HG02678 (cell line): ENCODE measurements at regions not wholly inside any gene's neighbourhood (a gene's known extent, or its start where the extent isn't known, plus 50 kb on each side); places are given as distances from the start of the nearest gene placed in this dataset.

Source experiments
- ATAC-seq: cut with Tn5 transposase; IDR thresholded peaks from one replicate; pipeline ENCODE4 v1.9.1; 2021; ENCODE audit warnings: mild to moderate bottlenecking, moderate library complexity; ENCODE audit not compliant: unreplicated experiment

DNA sequence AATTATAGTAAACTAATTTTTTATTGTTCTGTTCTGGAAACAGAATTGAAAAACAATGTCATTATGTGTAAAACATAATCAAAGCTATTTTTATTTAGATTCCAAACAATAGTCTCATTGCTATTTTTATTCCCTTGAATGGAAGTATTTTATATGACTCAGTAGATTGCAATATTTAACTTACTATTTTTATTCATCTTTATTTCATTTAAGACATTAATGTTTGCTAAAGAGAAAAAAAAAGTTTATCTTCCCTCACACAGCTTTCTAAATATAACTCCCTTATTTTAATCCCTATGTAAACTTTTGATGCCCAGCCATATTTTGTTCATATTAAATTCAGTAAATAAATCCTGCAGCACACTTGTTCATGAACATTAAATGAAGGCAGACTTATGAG is 622.4 kb downstream of the SLC6A15 start:
- ATAC-seq, result no peak

DNA sequence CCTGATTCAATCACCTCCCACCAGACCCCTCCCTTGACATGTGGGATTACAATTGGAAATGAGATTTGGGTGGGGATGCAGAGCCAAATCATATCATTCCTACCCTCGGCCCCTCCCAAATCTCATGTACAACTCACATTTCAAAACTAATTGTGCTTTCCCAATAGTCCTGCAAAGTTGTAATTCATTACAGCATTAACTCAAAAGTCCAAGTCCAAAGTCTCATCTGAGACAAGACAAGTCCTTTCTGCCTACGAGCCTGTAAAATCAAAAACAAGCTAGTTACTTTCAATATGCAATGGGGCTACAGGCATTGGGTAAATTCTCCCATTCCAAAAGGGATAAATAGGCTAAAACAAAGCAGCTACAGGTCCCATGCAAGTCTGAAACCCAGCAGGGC is 634.6 kb downstream of the SLC6A15 start:
- ATAC-seq, result no peak

DNA sequence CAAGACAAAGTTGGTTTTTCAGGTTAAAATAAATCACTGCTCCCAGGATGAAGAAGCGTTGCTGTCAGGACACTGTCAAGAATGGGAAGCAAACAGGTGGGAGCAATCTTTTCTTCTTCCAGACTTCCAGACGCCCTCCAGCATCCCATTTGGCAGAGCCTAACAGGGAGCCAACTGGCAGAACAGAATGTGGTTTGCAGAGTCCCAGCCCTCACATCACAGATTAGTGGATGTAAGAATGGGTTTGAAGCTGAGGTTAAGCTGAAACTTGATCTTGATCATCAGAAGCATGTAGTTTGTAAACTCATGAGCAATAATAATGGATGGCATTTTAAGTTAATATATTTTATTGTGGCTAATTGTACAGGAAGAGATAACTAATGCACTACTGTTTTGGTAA is 636.4 kb downstream of the SLC6A15 start:
- no peak for ATAC-seq

DNA sequence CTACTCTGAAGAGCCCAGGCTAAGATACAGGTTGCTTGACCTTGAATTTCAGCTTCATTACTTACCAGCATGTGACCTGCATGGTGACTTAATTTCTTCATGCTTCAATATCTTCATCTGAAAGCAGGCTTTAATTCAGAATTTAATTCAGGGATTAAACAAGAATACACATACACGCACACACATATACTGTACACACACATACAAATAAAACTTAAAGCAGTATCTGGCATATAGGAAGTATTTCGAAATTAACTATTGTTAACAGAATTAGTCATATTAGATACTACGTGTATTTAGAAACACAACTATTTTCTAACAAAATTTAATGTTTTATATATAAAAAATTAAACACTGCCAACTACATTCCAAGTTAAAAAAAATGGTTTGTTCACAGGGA is 640.3 kb downstream of the SLC6A15 start:
- ATAC-seq, result no peak

DNA sequence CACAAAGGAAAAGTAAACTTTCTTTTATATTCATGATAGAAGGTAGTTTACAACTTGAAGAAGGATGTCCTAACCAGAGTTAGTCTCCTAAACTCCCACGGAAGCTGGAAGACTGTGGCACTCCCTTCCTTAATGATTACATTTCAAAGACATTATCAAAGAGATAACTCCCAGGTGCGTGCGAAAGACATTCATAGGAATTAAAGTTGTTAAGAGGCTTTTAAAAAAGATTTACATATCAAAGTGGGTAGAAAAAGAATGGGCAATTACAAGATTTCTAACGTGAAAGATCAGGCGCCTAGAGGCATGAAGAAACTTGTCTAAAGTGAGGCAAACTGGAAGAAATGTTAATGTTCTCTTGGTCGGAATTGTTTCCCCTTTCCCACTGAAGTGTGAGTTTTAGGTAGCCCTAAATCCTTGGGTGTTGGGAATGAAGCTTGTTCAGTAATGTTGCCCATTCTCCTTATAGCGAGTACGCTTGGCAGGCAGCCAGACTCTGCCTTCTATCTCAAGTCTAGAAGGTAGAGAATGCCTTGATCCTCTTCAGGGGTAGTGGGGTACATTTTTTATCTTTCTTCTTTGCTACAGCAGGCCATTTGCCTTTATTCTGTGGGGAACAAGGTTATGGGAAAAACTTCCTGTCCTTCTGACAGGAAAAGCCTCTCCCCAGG is 642.0 kb downstream of the SLC6A15 start:
- ATAC-seq, result no peak

DNA sequence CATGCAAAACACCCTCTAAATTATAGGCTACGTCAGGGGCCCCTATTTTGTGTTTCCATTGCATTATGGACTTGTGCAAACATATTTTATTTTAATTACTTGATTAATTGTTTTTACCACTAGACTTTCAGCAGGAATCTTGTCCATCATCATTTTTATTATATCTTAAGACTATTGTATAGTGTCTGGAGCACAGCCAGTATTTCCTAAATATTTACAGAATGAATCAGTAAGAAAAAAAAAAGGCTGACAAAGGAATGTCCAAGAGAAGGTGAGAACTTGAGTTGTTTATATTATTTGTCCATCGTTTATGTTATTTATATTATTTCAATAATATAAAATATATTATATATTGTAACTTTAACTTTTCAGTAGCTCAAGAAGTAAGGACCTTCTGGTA is 664.7 kb downstream of the SLC6A15 start:
- no peak for ATAC-seq

DNA sequence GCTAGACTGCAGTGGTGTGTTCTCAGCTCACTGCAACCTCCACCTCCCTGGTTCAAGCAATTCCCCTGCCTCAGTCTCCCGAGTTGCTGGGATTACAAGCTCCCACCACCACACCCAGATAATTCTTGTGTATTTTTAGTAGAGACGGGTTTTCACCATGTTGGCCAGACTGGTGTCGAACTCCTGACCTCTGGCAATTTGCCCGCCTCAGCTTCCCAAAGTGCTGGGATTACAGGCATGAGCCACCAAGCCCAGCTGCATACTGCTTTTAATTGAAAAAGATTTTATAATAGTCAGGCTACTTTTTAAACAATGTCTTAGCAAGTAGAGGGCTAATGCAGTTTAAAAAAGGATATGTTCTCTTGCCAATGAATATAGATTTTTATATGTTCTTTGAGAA is 668.9 kb downstream of the SLC6A15 start:
- ATAC-seq, result no peak

DNA sequence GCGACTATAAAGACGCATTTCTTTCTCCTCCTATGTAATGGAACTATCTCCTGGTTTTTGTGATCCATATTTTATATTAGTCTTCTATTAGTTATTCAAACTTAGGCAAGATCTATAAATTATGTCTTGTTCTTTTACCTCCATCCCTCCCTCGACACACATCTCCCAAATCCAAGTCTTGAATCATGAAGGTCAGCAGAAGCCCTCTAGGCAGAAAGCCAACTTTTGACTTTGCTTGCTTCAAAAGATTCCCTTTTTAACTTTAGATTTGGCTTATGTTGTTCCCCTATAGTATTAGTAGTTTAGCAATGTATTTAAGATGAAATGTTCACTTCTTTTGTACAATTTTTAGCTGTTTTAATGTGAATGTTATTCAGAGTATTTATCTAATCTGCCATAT is 689.8 kb downstream of the SLC6A15 start:
- no peak for ATAC-seq

DNA sequence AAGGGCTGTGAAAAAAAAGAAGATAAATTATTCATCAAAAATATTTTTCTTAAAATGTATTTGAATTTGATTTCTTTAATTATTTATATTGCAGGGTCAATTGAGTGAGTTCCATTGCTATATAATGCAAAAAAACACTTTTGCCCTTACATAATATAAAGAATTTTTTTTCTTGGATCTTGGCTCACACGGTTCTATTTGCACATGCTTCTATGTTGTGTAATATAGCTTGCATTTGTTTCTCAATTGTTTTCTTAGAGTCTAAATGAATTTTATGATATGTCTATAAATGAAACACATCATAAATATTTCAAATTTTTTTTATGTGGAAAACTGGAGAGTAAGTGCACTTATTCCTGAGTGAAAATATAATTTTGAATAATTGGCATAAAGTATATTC is 694.2 kb downstream of the SLC6A15 start:
- no peak for ATAC-seq

DNA sequence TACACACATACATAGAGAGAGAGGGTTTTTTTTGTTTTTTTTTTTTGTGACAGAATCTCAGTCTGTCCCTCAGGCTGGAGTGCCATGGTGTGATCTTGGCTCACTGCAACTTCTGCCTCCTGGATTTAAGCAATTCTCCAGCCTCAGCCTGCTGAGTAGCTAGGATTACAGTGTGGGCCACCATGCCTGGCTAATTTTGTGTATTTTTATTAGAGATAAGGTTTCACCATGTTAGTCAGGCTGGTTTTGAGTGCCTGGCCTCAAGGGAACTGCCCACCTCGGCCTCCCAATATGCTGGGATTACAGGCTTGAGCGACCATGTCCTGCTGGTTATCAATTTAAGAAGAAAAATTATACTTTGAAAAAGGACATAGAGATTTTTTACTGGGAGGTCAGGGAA is 710.6 kb downstream of the SLC6A15 start:
- ATAC-seq, result no peak

DNA sequence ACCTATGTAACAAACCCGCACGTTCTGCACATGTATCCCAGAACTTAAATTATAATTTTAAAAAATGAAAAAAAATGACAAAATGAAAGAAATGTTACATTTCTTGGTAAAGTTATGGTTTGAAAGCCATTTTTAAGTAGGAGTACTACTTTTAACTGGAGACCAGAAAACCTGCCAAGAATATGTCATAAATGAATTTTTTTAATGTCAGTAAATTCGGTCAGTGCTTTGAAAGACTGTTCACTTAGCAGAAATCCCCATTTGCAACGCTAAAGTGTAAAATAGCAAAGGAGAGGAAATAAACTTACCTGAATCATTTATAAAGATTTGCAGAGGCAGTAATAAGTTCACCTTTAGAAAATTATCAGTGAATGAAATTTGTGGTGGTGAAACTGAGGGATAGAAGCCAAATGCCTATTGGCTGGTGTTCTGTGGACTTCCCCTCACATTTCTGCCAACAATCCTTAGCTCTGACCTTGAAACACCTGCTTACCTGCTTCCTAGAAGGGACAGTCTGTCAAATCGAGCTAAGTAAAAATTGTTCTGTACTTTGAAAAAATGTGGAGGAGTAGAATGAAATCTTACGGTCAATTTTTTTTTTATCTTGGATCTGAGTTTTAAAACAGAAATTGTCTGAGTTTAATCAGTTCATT is 714.2 kb downstream of the SLC6A15 start:
- ATAC-seq, result no peak

DNA sequence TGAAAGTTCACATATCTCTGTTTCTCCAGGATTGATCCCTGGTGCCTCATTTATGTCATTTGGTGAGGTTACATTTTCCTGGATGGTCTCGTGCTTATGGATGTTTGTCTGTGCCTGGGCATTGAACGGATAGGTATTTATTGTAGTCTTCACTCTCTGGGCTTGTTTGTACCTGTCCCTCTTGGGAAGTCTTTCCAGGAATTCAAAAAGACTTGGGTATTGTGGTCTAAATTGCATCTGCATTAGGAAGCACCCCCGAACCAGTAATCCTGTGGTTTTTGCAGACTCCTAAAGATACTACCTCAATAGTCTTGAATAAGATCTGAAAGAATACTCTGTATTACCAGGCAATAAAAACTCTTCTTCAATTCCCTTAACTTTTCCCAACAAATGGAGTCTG is 720.8 kb downstream of the SLC6A15 start:
- no peak for ATAC-seq

DNA sequence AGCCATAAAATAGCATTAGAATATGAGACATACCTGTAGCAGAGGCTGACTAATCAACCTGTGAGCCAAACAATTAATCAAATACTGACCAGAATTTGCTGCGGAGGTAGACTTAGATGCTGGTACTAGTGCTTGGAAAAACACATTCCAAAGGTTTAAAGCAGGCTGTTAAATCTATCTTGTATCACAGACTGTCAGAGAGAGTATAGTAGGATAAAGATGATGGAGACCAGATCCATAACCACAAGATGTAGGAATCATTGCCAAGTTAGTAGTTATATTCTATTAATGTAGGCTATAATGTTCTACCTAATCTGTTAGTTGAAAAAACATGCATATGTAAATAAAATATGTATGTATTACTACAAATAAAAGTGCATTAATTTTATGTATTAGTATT is 726.2 kb downstream of the SLC6A15 start:
- ATAC-seq, result no peak

DNA sequence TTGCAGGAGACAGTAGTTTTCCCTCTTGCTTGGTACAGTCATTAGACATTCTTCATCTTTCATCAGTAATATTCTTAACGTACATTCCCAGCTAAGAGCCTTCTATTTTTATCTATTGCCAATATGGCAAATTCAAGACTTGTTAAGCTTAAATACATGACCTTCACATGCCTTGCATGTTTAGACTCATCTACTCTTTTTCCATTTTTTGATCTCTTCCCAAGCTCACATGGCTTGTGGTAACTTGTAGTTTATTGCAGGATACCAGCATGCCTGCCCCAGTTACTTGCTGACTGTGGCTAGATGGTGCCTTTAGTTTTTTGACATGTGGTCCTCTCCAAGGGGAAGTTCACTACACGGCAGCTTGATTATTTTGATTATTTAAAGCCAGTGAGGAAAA is 729.0 kb downstream of the SLC6A15 start:
- ATAC-seq, result no peak

DNA sequence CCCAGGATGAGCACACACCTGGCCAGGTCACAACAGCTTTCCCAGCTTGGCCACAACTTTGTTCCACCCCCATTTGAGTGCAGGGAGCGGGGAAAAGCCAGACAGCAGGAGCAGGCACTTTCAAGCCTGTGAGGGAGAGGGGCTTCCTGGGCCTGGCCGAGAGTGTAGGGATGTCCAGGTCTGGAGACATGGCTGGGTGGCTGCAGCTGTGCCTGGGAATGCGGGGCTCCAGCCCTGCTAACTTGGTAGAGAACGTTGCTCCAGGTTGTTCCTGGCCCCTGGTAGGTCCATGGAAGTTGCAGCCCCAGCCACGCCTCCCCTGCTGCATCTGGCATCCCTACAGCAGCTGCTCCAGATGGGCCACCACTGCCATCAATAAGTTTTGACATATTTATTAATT is 738.5 kb downstream of the SLC6A15 start:
- no peak for ATAC-seq

DNA sequence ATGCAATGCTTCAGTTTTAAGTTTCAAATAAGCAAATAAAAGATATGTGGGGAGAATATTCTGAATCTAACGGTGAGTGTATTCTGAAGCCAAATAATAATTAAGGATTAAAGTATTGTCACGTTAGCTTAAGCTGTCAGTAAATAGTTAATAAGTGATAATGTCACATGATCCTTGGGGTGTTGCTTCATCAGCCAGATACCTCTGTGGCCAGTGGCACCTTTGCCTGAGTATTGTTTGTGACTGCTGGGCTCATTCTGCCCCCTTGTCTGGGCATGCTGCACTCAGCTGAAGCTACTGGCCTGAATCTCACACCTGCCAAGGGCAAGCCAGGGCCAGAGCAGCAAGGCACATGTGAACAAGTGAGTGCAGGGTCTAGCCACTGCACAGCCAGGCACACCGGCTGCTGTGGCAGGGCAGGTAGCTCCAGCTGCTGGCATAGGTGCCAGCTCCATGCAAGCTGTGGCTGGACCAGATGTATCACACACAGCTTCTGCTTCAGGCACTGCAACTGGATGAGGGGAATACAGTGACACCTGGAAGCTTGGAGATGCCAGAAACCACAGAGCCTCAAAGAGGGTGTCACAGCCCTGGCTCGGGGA is 739.7 kb downstream of the SLC6A15 start:
- no peak for ATAC-seq

DNA sequence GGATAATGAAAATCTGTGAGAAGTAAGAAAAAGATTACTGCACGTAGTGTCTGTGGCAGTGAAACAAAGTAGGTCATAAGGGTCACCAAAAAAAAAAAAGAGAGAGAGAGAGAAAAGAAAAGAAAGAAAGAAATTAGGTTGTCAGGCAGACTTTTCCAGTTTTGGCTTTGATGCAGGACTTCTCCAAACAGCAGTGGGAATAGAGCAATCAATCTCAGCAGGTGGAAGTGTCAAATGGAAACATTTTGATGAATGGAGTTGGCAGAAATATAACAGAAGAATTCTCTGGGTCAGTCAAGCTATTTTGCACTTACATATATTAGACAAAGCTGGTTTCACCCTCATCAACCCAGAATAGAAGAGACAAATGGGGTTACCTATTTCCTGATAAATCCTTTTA is 745.8 kb downstream of the SLC6A15 start:
- no peak for ATAC-seq

DNA sequence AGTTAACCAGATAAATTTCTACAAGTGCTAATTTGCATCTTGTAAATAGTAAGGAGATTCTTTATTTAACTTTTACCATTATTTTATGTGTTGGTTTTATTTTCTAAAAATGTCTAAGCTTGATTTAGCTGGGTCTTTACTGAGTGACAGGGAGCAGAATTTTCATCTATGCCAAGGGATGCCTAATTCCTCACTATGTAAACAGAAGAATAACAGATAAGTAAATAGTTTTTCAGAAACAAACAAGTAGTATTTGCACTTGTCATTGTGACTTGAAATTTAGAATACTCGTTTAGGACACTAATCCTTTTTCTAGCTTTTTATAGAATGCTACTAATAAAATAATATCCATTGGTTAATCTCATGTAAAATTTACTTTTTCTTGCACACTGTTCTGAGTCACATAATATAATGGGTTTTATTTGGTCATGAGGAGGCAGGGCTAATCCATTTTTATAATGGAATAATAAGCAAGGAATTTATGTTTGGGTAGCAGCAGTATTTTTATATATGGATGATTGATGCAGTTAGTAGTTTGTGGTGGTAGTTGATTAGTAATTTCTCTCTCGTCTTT is 746.5 kb downstream of the SLC6A15 start:
- ATAC-seq, result no peak

DNA sequence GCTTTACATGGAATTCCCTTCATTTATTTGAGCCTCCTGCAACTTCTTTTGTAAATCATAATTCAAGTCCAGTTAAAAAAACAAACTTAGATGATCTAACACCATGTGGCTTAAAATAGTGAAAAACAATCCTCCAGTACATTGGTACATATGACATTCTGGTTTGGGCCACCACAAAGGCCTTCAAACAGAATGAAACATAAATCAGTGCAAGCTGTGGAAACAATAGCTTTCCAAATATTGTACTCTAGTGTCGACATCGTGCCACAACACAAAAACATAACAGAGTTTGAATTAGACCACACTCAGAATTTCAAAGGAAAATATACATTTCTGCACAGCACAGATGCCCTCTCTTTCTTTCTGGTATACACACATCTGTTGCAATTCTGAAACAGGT is 751.3 kb downstream of the SLC6A15 start:
- no peak for ATAC-seq

DNA sequence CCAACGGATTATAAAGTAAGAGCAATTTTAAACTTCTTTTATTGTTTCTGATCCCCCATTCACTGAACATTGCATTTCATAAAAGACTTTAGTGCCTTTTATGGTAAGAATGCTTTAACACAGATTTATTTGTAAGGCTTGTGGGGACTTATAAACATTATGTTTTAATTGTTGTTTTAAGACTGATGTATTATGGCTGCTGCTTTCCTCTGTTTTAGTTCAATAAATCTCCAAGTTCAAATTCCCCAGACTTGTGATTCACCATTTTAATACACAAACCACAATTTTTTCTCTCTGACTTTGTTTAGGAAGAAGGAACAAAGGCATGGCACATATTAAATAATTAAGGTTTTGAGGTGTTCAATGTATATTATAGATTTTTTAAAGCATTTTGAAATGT is 753.3 kb downstream of the SLC6A15 start:
- no peak for ATAC-seq

DNA sequence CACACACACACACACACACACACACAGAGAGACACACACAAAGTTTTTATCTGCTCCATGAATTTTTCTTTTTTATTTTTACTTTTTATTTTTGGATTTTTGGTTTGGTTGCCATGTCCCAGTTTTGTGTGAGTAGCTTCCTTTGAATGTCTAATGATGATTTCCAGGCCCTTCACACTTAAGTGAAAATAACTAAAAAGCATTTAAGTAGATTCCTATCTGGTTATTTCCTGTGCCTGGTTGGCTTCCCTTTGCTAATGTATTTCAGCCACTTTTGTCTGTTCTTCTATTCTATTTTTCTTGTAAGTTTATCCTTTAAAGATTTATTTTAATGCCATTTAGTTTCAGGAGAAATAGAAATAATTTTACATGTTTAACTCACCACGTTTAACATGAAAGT is 755.4 kb downstream of the SLC6A15 start:
- no peak for ATAC-seq
